ENCODE measurements at regions not wholly inside any gene's neighbourhood (a gene's known extent, or its start where the extent isn't known, plus 50 kb on each side); places are given as distances from the start of the nearest gene placed in this dataset.
A peak's percentile ranks its signal among the peaks of the same experiment; 100 is the strongest.
"Not testable (repeated sequence)": the region's sequence is repeated elsewhere in the genome, so short reads cannot be mapped to it uniquely, and the experiment has no call there.

DNA sequence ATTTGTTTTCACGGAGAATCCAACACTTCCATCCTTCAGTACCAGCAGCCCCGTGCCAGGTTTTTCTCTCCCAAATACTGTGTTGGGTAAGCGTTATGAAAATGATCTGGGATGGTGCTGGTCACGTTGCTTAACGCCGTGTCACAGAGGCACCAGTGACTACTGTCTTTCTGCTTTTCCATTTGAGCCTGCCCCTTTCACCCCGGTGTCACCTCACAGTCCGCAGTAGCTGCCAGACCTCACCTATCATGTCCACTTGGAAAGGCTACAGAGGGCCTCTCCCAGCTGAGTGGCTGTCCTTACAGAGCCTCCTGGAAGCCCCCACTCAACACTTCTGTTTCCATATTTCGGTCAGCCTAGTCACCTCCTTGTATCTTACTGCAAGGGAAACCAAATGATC, 176.5 kb upstream of the ARID1B start:
- no peak for DNase-seq

DNA sequence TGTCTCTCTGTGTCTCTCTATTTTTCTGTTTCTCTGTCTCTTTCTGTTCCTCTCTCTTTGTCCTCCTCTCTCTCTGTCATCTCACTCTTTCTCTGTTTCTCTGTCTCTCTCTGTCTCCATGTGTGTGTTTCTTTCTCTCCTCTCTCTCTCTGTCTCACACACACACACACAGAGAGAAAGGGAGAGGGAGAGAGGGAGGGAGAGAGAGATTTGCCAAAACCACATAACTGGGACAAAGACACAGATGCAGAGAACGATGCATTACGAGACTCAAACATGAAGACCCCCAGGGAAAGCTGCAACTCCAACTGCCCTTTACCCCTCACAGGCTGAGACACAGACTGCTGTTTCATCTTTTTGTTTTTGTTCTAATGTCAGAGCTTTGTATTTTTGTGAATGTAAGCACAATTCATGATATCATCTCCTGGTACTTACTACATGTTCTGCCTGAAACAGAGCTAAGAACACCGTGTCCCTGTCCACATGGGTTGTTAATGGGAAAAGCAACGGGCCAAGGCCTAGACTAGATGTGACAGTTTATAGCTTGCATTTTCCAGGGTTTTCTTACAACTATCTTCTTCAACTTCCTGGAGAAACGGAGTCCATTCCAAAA, 177.1 kb upstream of the ARID1B start:
- DNase-seq = peak; percentile 44

DNA sequence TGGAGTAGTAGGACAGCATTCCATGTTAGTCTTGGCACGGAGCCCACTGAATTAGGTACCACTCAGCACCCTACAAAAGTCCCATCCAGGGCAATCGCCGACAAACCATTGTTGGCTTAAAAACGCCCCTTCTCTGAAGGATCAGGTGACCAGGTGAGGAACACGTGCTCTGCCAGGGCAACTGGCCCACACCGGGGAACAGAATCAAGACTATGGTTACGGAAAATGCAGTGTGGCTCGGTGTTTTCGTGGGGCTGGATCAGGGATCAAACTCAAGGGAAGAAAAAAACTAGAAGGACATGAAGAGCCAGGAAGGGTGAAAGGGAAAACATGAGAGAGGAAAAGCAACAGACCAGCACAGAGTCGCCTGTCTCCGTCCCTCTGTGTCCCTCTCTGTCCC, 177.8 kb upstream of the ARID1B start:
- no peak for DNase-seq

DNA sequence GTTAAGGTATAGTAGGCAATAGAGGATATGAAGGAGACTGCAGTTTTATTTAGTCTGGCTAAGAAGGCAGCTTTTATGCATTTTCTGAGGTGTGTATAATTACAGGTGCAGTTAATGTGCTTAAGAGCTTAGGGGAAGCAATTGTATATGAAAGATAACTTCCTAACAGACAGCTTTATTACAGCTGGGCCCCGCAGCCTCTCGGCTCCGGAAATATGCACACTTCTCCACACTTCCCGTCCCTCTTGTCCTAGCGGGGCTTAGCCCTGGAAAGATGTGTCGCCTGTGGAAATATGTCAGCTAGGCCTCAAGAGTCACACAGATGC, 178.4 kb upstream of the ARID1B start:
- DNase-seq = no peak

DNA sequence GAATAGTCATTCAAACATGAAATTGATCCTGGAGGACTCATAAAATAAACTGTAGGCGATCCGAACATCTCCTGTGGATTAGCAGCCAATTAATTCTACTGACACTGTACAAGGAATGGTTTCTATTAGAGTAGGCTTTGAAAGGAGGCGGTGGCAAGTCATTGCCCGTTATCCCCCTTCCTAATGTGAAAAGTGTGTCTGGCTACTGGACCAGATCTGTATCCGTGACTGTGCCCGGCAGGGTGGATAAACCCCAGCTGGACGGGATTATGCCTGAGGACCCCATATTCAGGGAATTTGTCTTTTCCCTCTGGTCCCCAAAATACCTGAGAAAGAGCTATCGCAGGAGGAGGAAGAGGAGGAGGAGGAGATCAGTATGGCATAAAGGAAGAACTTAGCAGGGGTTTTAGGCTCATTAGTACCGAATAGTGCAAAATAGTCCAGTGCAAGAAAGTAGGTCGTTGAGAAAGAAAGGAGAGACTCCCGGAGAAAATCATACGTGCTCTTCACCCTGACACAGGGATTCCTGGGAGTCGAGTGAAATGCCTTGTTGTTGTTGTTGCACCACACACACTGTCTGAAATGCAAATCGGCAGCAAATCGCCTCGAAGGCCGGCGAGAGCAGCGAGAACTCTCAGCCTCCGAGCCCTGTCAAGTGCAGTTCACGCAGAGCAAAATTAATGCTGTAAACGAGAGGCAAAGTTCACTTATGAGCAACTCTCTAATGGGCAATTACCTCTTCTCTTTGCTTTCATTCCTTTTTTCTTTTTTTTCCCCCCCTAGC, 178.9 kb upstream of the ARID1B start:
- DNase-seq = no peak

DNA sequence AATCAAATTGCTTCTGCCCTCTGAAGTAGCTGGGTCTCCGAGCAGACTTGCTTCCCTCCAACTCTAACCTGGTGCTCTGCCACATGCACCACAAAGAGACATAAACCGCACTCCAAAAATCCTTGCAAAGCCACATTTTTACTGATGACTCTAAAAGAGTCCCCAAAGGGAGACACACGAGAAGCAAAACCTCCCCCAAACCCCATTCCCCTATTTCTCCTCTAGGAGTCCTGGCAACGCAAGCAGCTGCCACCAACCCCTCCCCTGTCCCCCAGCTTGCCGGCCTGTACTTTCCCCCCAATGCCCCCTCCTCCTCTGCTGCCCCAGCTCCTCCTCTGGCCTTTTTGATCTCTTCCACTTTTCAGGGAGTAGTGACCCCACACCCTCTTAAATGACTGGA, 180.1 kb upstream of the ARID1B start:
- DNase-seq = no peak

DNA sequence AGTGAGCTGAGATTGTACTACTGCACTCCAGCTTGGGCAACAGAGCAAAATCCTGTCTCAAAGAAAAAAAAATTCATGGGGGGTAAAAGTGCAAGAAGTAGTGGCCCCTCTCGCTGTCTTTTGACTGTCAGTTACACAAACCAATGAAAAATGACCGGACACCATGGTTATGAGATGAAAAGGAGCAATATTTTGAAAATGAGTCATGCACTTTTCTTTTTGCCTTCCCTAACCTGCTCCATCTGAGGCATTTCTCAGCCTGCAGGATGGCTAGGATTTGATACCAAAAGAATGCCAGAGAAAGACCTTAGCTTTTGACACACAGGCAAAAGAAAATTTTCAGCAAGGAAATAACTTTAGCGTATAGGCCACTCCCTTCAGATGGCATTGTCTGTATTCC, 181.7 kb upstream of the ARID1B start:
- no peak for DNase-seq

GRCh38 chr6:156593893-156594292, 183.3 kb upstream of the ARID1B start:
- DNase-seq = no peak

GRCh38 chr6:156593127-156593526, 184.1 kb upstream of the ARID1B start:
- DNase-seq = no peak

DNA sequence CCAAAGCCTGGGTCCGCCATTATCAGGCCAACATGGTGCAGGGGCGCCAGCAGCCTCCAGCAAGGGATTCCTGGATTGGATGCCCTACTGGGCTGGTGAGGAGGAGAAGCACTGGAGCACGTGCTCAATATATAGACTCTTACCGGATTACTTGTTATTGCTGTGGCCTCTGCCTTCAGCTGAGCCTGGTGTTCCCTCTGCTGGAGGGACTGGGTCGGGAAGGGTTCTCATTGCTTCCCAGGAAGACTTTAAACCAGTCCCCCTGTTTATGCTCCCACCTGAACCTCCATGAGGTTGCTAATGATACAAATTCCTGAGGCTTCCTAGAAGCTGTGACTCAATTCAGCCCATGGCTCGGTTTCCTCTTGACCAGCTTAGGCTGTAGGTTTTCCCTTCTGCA, 186.7 kb upstream of the ARID1B start:
- DNase-seq = no peak

DNA sequence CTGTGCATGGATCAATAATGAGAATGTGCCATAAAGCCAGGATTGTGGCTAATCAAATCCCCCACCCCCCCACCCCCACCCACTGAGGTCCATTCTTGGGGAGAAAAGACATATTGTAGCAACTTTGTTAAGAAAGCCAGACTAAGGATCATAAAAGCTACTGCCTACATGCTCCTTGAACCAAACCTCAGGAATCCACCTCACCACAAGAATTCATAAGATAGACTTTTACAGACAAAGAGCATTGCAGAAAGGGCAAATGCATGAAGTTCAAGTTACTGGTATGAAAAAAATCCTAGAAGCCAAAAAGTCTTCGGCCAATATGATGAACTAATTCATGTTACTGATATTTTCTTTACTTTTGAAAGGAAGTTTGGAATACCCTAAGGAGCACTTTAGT, 187.9 kb upstream of the ARID1B start:
- no peak for DNase-seq

GRCh38 chr6:156587751-156588301, 189.4 kb upstream of the ARID1B start:
- DNase-seq = no peak

DNA sequence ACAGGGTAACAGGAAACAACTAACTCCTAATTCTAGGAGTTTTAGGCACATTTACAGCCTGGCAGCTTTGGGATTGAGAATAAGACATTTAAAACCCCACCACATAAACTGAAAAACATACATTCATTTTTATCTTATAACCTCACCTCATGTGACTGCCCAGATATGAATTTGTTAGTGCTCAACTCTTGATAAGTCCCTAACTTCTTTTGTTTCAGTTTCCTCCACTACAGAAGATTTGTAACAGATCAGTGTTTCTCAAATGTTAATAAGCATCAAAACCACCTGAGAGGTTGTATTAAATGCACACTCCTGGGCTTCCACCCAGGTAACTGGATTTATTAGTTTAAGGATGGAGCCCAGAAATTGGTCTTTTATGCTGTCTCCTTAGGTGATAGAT, 190.1 kb upstream of the ARID1B start:
- no peak for DNase-seq

GRCh38 chr6:156585859-156586258, 191.3 kb upstream of the ARID1B start:
- no peak for DNase-seq

DNA sequence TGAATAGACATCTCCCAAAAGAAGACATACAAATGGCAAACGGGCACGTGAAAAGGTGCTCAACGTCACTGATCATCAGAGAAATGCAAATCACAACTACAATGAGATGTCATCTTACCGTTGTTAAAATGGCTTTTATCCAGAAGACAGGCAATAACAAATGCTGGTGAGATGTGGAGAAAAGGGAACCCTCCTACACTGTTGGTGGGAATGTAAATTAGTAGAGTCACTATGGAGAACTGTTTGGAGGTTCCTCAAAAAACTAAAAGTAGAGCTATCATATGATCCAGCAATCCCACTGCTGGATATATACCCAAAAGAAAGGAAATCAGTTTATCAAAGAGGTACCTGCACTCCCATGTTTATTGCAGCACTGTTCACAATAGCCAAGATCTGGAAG, 193.1 kb upstream of the ARID1B start:
- not testable (repeated sequence) for DNase-seq

DNA sequence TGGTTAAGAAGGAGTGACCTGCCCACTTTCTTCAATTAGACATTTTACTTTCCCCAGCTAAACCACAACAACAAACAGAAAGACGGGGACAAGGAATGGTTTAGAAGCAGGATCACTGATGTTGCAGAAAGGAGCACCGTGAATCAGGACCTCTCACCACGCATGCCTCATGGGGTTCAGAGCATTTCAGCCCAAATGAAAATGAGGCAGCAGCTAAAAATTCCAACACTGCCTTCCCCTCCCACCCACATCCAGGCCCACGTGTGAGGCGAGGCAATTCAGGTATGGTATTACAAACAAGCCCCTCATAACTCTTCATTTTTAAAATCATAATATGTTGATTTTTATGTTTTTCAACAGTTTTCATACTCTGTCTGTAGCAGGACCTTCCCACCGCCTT, 194.1 kb upstream of the ARID1B start:
- no peak for DNase-seq

DNA sequence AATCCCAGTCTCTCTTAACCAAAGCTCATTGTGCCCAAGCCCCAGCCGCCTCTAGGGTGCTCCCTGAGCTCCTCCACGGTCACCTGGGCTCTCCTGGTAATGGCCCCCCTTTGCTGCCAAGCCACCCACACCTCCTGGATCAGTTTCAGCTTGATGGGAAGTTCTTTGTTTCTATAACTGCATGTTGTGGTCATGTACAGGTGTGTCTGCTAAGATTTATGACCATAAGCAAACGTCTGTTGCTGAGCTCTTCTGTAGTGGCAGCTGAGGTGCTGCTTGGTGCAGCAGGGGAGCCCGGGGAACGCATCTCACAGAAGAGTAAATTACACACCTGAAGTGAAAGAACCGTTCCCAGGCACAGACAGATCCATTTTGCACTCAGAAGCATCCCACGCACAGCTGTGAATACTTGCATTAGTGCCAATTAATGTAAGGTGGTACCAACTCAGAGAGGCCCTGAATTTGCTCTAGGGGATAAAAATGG, 194.6 kb upstream of the ARID1B start:
- no peak for DNase-seq

GRCh38 chr6:156579564-156579963, 197.6 kb upstream of the ARID1B start:
- DNase-seq = no peak

- DNase-seq = no peak
Measured at GRCh38 chr6:156577749-156578148, 199.4 kb upstream of the ARID1B start.

- no peak for DNase-seq
Measured at GRCh38 chr6:156575361-156575760, 201.8 kb upstream of the ARID1B start.

DNA sequence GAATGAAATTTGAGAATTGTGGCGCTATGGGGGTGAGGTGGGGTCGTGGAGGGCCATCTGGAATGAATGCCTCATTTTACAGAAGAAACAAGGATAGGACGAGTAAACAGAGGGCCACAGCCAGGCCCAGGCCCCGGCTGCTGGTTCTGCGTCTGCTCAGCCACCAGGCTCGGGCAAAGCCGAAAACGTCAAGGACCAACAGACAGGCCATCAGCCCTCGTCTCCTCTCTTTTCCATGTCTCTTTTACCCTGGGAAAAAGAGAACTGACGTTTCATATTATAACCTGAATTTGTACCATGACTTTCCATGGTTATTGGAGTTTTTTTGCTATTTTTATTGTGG, 212.4 kb upstream of the ARID1B start:
- DNase-seq = no peak

GRCh38 chr6:156564127-156564806, 212.9 kb upstream of the ARID1B start:
- peak; percentile 48 for DNase-seq

DNA sequence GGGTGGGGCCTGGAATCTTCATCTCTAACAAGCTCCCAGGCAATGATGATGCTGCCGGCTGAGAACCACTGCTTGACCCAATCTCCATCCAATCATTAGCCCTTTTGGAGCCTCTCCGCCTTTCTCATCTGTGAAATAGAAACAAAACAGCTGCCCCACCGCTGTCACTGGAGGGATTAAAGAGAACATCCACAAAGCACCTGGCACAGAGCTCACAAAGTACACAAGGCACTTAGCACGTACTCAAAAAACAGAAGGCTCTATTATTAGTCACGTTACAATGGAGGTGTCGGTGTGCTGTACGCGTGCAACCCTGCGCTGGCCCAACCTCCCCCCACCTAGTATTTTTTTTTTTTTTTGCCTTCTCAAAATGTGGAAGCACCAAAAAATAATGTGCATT, 213.5 kb upstream of the ARID1B start:
- DNase-seq = no peak

- DNase-seq = no peak
Measured at GRCh38 chr6:156562636-156563035, 214.5 kb upstream of the ARID1B start.

Measured in skin of body (tissue), 1 donor.